ENCODE measurements at regions not wholly inside any gene's neighbourhood (a gene's known extent, or its start where the extent isn't known, plus 50 kb on each side); places are given as distances from the start of the nearest gene placed in this dataset.

DNA sequence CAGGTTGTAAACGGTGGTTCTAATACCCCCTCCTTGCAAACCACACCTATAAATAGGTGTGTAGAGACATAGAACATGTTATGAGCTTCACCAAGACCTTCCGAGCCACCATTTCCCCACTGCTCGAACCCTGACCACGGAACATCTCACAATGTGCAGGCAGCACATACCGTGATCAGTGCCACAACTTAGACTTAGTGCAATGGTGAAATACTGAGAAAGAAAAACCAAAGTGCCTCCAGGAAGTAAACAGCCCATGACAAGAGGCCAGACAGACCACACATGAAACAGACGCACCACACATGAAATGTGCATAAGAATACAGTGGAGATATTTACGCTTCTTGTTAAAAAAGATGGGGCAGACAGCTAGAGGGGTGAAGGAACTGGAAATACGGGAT lies 166.9 kb upstream of the CCND2 start:
- no peak for DNase-seq (ENCODE audit: low read depth)

DNA sequence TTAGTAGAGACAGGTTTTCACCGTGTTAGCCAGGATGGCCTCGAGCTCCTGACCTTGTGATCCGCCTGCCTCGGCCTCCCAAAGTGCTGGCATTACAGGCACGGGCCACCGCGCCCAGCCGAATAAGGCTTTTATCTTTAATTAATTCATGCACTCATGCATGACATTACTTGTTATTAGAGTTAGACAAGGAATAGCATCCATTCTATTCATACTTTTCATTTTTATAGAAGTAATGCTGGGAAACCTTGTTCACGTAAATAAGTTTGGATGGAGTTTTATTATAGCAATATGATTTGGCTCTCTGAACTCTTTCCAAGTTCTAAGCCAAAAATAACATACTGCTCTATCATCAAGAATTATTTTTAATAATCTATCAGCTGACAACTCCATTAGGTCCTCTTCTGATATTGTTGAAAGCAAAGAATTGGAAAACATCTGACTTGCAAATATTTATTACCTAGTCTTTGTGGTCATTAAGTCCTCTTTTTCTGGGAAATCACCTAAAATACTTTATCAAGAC lies 168.8 kb upstream of the CCND2 start:
- no peak for DNase-seq (ENCODE audit: low read depth)

GRCh38 chr12:4099276-4099675 lies 174.3 kb upstream of the CCND2 start:
- DNase-seq (ENCODE audit: low read depth): no peak

GRCh38 chr12:4091016-4091743 lies 182.4 kb upstream of the CCND2 start:
- no peak for DNase-seq (ENCODE audit: low read depth)

DNA sequence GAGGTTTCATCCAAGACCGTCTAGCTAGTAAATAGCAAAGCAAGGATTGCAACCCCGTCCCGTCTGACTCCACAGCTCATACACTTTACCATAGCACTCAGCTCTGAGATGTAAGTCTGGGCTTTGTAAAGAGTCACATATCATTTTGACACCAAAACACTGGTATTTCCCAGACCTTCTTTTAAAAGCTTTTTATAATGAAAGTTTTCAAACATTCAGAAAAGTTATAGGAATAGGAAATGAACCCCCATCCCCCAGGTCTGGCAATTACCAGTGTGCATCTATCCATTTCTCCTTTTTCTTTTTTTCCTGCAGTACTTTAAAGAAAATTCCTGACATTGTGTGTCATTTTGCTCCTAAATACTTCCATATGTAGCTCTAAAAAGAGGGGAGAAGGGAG lies 183.6 kb upstream of the CCND2 start:
- no peak for DNase-seq (ENCODE audit: low read depth)

DNA sequence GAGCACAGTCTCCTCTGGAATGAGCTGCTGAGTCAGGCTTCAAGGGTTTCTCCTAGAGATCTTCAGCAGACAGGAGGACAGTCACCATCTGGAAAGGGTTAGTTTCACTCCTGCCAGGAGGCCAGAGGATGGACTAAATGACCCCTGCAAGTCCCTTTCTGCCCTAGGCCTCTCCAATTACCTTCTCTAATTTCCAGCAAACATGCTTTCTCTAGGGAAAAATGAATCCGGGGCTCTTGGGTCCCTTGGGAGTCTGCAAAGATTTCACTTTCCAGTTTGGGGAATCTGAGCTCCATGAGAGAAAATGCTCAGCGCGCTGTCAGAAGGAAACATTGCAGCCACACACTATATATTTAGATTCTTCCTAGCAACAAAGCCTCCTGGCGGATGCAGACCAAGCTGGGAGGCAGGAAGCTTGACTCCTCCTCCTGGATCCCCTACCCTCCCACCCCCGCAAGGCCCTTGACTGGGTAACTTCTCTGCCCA lies 184.4 kb upstream of the CCND2 start:
- no peak for DNase-seq (ENCODE audit: low read depth)

- DNase-seq (ENCODE audit: low read depth): no peak
Measured at GRCh38 chr12:4088451-4088850, 185.1 kb upstream of the CCND2 start.

DNA sequence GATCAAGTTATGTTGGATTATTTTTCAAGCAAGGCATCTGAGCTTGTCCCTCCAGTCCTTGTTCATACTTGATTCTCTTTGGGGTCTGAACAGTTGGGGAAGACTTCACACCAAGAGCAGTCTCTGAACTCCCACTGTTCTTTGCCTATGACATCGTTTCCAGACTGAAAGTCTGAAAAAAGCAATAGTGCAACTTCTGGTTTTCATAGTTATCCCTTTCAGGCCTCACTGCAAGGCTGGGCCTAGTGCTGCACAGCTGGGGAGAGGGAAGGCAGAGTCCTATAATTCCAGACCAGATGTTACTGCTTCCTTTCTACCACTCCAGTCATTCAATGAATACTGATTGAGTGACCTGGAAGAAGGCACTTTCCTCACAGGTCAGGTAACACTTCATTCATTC lies 187.1 kb upstream of the CCND2 start:
- no peak for DNase-seq (ENCODE audit: low read depth)

DNA sequence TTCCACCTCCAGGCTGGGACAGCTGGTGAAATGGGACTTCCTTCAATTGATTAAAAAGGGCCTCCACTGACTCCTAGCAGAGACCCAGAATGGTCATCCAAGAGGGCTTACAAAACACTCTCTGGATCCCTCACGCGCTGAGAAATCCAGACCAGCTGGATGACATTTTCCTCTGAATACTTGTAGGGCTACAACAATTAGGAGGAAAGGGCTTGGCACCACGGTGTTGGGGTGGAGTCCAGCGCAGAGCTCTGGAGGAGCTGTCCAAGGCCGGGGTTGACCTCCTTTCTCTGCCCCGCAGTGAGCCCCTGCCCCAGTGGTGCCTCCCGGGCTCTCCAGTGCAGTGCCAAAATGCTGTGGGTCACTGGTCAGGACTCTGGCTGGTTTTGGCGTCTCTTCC lies 189.0 kb upstream of the CCND2 start:
- DNase-seq (ENCODE audit: low read depth): no peak

DNA sequence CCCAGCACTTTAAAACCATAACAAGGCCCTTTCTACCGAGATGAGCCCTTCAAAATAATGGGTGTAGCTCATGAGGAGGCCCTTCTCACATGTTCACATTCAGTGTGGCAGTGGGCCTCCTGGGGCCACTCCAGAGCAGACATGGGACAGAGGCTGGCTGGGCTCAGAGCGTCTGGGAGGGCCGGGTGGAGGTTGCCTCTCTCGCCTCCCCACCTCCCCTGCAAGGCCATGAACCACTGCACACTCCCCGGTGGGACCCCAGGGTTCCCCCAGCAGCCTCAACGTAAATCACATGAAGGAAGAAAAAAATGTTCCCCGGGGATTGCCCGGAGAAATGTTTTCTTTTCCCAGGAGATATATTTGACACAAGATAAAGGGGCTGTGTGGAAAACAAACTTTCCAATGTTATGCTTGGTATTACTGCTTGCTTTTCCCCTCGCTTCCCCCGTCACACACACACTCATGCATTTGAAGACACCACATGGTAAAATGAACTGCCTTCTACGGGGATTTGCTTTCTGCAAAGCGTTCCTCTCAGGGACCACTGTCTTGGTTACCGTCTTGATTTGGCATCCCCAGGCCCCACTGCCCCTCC lies 190.7 kb upstream of the CCND2 start:
- no peak for DNase-seq (ENCODE audit: low read depth)

DNA sequence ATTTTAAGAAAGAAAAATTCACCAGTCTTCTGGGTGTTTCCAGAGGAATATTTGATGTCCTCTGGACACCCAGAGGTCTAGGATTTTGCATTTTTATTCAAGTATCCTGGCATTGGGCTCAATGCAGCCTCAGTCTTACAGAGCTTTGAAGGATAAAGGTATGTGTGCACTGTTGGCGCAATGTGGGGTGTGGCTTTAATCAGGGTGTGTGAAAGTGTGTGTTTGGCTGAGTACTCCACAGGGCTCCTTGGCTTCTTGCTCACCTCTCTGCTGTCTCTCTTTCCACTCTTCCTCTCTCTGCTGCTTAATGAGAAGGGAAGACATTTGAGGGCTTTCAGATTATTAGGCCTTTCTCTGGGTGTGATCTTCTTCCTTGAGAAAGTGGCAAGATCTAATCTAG lies 193.3 kb upstream of the CCND2 start:
- no peak for DNase-seq (ENCODE audit: low read depth)

- DNase-seq (ENCODE audit: low read depth): no peak
Measured at GRCh38 chr12:4074129-4074528, 199.4 kb upstream of the CCND2 start.

GRCh38 chr12:4069670-4070010 lies 196.4 kb upstream of the PARP11 start:
- no peak for DNase-seq (ENCODE audit: low read depth)

DNA sequence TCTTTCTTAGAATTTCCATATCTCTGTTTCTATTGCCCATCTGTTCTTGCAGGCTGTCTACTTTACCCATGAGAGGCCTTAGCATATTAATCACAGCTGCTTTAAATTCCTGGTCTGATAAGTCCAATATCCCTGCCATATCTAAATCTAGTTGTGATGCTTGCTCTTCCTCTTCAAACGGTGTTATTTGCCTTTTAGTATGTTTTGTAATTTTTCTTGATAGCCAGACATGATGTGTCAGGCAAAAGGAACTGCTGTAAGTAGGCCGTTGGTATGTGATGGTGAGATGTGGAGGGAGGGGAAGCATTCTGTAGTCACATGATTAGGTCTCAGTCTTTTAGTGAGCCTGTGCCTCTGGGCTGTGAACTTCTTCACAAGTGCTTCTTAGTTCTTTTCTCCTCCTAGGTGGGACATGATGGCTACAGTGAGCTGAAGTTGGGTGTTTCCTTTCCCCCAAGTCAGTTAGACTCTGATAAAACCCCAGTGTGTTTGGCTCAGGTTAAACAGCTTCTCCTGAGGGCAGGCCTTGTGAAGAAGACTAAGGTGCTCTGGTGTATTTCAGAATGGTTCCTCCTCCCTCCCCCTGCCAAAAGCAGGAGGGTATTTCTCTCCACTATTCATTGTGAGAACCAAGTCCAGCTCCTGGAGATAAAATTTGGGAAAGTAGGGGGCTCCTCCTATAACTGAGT lies 195.9 kb upstream of the PARP11 start:
- no peak for DNase-seq (ENCODE audit: low read depth)

DNA sequence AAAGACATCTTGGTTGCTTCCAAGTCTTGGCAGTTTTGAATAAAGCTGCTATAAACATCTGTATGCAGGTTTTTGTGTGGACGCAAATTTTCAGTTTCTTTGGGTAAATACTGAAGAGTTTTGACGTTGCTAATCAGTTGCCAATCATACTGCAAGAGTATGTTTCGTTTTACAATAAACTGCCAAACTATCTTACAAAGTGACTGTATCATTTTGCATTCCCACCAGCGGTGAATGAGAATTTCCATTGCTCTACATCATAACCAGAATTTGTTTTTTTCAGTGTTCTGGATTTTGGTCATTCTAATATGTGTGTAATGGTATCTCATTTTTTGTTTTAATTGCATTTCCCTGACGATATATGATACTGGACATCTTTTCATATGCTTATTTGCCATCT lies 190.8 kb upstream of the PARP11 start:
- no peak for DNase-seq (ENCODE audit: low read depth)

DNA sequence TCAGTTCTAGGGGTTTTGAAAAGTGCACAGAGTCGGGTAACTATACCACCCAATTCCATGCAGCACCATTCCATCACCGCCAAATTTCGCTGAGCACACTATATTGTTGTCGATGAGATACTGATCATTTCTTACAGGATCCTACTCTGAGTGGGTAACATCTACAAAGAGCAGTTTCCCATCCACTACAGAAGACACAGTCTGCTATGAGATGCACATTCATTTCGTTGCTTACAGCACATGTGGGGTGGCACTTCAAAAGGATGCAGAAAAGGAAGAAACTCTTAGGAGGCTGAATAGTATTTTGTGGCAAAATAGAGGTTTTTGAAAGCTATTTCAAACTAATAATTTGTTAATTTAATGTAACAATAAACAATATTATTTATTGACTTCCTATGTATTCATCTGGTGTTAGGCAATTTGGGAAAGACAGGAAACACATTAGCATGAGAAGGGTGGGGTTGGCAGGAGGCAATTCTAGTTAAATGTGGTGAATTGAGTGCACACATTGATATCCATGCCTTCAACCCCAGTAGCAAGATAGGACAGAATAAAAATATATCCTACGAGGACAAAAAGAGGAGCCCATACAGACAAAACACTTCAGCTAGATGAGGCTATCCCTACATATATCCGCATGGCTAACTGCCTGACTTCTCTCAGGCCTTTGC lies 186.8 kb upstream of the PARP11 start:
- DNase-seq (ENCODE audit: low read depth): no peak

DNA sequence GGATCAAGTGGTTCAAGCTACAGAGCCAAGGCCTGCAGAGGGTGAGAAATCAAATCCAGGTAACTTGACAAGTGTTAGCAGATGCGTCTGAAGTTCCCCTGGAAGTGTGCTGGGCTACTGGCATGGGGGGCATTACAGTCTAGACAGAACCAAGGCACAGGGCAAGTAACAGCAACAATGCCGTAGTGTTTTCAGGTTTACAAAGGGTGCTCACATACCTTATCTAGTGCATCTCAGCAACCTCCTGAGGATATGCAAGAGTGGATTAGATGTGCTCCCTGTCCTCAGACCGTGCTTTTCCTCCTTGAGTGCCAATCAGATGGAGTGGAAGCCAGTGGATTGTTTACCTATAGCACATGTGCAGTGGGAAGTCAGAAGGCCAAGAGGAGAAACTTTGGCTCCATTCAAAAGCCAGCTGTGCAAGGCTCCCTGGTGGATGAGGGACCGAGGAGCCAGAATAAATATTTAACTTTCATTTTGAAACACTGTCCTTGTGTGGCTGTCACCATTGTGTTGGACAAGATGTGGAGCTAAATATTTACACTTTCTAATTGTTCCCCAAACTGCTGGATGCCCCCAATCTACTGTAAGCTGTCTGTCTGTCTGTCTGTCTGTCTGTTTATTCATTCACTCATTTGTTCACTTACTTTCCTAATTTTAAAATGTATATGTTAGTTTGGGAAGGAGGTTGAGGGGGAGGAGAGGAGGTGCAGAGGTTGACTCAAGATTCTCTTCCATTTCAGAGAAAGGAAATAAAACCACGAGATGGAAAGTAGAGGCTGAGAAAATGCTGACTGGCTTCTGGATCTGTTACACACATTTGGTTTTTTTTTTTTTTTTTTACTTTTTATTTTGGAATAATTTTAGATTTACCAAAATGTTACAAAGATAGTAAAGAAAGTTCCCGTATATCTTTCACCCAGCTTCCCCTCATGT lies 184.0 kb upstream of the PARP11 start:
- DNase-seq (ENCODE audit: low read depth): no peak

- no peak for DNase-seq (ENCODE audit: low read depth)
Measured at GRCh38 chr12:4054630-4055029, 181.4 kb upstream of the PARP11 start.

- no peak for DNase-seq (ENCODE audit: low read depth)
Measured at GRCh38 chr12:4052691-4053090, 179.5 kb upstream of the PARP11 start.

- DNase-seq (ENCODE audit: low read depth): no peak
Measured at GRCh38 chr12:4051596-4051995, 178.4 kb upstream of the PARP11 start.

GRCh38 chr12:4050340-4050739 lies 177.1 kb upstream of the PARP11 start:
- no peak for DNase-seq (ENCODE audit: low read depth)

Measured in stimulated activated CD8-positive, alpha-beta memory T cell treated with anti-CD3 and anti-CD28 coated beads, Interleukin-15, amount 100 ng/mL, for 1 hour (primary cell).